ENCODE measurements at regions not wholly inside any gene's neighbourhood (a gene's known extent, or its start where the extent isn't known, plus 50 kb on each side); places are given as distances from the start of the nearest gene placed in this dataset.

DNA sequence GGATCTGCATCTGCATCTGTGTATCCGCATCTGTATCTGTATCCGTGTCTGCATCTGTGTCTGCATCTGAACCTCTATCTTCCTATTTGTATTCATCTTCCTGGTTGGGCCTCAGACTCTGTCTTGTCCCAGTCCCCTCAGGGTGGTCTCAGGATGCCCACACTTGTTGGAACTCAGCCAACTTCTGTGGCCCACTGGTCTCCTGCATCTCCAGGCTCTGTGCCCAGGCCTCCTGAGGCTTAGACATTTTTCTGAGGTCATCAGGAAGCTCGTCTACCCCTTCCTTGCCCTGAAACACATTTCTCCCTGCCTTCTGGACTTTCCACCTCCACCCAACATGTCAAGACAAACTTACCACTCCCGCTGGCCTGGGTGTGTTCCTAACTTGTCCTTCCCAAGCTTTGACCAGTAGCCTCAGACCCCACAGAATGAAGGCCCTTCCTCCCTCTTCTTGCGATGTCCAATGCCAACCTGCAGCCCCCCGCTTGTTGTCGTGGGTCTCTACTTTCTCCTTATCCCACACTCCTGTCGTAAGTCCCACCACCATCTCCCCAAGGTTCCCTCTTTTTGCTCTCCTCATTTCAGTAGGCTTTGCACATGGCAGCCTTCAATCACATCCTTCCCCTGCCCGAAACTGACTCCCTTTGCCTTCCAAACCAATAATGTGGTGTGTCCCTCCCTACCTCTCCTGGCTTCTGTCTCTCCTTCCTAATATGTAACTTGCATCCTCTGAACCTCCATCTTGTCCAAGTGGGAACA, 176.5 kb downstream of the DLL1 start:
- no peak for TF ChIP-seq CTCF (IDR thresholded peaks at IDR 0.05; ENCODE audit: extremely low read depth in 1 of 2, insufficient read depth in 1 of 2, low read depth in 1 of 2, low read length in 2 of 2)
- TF ChIP-seq EZH2 (IDR thresholded peaks at IDR 0.05; ENCODE audit: borderline replicate concordance, low read depth, low read length, severe bottlenecking): no peak
- no peak for TF ChIP-seq FOS (IDR thresholded peaks at IDR 0.05; ENCODE audit: borderline replicate concordance, insufficient read depth, low read length)
- TF ChIP-seq POLR2AphosphoS5 (IDR thresholded peaks at IDR 0.05; ENCODE audit: insufficient read depth, low read depth, low read length): no peak
- Histone ChIP-seq H4K20me1 (replicated peaks; ENCODE audit: control insufficient read depth, extremely low read depth, insufficient read depth, low read length) (no peaks in the 10 kb centered on the region), H3K9me1 (replicated peaks; ENCODE audit: control insufficient read depth, extremely low read depth, insufficient read depth, low read length) (no peaks in the 10 kb centered on the region), H3K4me3 (replicated peaks in 1 of 3; ENCODE audit: insufficient read depth in 1 of 3, low read depth in 1 of 3, low read length in 3 of 3) (no peak overlapping the region), H3K9ac (replicated peaks; ENCODE audit: extremely low read depth, insufficient read depth, low read length) (no peak overlapping the region), H3K27me3 (ENCODE audit: control insufficient read depth in 2 of 2, insufficient read depth in 2 of 2, low read length in 2 of 2) (no peaks in the 10 kb centered on the region), H3K4me1 (ENCODE audit: control insufficient read depth, extremely low read depth, insufficient read depth, low read length) (no peaks in the 10 kb centered on the region), H3K4me2 (ENCODE audit: insufficient read depth, low read length) (no peak overlapping the region), H3K9me3 (replicated peaks; ENCODE audit: control insufficient read depth, insufficient read depth, low read length) (no peaks in the 10 kb centered on the region), H2AFZ (ENCODE audit: low read depth, low read length) (no peak overlapping the region), H3K27ac (ENCODE audit: insufficient read depth, low read depth, low read length) (no peak overlapping the region), H3K36me3 (ENCODE audit: control insufficient read depth in 2 of 2, extremely low read depth in 1 of 2, insufficient read depth in 2 of 2, low read length in 2 of 2) (no peaks in the 10 kb centered on the region), H3K79me2 (ENCODE audit: control insufficient read depth, insufficient read depth, low read length) (no peaks in the 10 kb centered on the region)
- POLR2A ChIA-PET: no interaction called here
- BruUV-seq (replicated peaks): no TSS peak
- dilution Hi-C loops (cut with MboI; ENCODE audit: extremely low pct_ligation_motif_present, low sequenced_read_pairs) (no loop called here), intact Hi-C loops (cut with micrococcal nuclease) (no loop called here)
- FAIRE-seq (no peak), DNase-seq (ENCODE audit: low read depth, low spot score) (no peak)
- CTCF ChIA-PET: no interaction called here

DNA sequence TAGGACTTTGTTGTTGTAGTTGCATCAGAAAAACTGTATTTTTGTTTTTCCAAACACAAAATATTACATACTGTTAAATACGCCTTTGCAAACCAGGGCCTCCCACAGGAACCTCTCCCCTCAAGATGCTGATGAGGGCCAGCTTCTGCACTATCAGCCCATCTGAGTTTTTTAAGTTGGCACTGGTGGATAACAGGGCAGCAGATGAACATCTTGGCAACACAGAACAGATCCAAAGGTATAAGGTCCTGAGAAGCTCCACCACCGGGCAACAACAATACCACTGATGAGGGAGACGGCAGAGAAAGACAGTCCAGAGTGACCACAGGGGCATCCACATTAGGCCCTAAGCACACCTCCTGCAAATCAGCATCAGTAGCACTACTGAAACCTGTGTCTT, 177.7 kb downstream of the DLL1 start:
- no peak overlapping the region for H3K4me2 ChIP-seq (ENCODE audit: insufficient read depth, low read length)
- intact Hi-C loops (cut with micrococcal nuclease): no loop called here
- H3K27ac ChIP-seq (ENCODE audit: insufficient read depth, low read depth, low read length): no peak overlapping the region
- H3K9me1 ChIP-seq (replicated peaks; ENCODE audit: control insufficient read depth, extremely low read depth, insufficient read depth, low read length): no peaks in the 10 kb centered on the region
- H2AFZ ChIP-seq (ENCODE audit: low read depth, low read length): no peak overlapping the region
- DNase-seq (ENCODE audit: low read depth, low spot score): no peak
- FAIRE-seq: no peak
- no peaks in the 10 kb centered on the region for H3K4me1 ChIP-seq (ENCODE audit: control insufficient read depth, extremely low read depth, insufficient read depth, low read length)
- no peaks in the 10 kb centered on the region for H3K36me3 ChIP-seq (ENCODE audit: control insufficient read depth in 2 of 2, extremely low read depth in 1 of 2, insufficient read depth in 2 of 2, low read length in 2 of 2)
- no TSS peak for BruUV-seq (replicated peaks)
- dilution Hi-C loops (cut with MboI; ENCODE audit: extremely low pct_ligation_motif_present, low sequenced_read_pairs): no loop called here
- H3K4me3 ChIP-seq (replicated peaks in 1 of 3; ENCODE audit: insufficient read depth in 1 of 3, low read depth in 1 of 3, low read length in 3 of 3): no peak overlapping the region
- CTCF ChIA-PET: no interaction called here
- no peak overlapping the region for H3K9ac ChIP-seq (replicated peaks; ENCODE audit: extremely low read depth, insufficient read depth, low read length)
- no peak for TF ChIP-seq GATA2 (IDR thresholded peaks at IDR 0.05; ENCODE audit: insufficient read depth, insufficient read length, low read depth, low read length)
- H4K20me1 ChIP-seq (replicated peaks; ENCODE audit: control insufficient read depth, extremely low read depth, insufficient read depth, low read length): no peaks in the 10 kb centered on the region
- H3K27me3 ChIP-seq (ENCODE audit: control insufficient read depth in 2 of 2, insufficient read depth in 2 of 2, low read length in 2 of 2): no peaks in the 10 kb centered on the region
- no peaks in the 10 kb centered on the region for H3K79me2 ChIP-seq (ENCODE audit: control insufficient read depth, insufficient read depth, low read length)
- POLR2A ChIA-PET: no interaction called here
- no peaks in the 10 kb centered on the region for H3K9me3 ChIP-seq (replicated peaks; ENCODE audit: control insufficient read depth, insufficient read depth, low read length)
